NCI-H1048 (cell line): ENCODE measurements at regions not wholly inside any gene's neighbourhood (a gene's known extent, or its start where the extent isn't known, plus 50 kb on each side); places are given as distances from the start of the nearest gene placed in this dataset.

Source experiments
- DNase-seq: peaks from one replicate; lab custom pipeline; 2025; lab: John Stamatoyannopoulos, UW

DNA sequence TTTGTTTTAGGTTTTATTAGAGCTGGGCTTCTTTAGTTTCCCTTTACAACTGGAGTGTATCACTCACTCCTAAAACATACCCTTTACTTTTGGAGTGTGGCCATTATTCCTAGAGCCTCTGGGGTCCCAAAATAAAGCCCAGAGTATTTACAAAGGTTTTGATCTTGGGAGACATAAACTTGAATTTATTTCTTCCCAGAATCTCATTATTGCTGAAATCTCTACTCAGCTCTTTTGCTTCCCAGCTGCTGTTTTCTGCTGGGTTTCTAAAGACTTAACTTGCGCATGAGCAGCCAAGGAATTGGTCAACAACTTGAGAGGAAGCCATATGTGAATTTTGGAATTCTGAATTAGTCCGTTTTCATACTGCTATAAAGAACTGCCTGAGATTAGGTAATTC is 94.5 kb upstream of the NRSN1 start:
- no peak for DNase-seq

DNA sequence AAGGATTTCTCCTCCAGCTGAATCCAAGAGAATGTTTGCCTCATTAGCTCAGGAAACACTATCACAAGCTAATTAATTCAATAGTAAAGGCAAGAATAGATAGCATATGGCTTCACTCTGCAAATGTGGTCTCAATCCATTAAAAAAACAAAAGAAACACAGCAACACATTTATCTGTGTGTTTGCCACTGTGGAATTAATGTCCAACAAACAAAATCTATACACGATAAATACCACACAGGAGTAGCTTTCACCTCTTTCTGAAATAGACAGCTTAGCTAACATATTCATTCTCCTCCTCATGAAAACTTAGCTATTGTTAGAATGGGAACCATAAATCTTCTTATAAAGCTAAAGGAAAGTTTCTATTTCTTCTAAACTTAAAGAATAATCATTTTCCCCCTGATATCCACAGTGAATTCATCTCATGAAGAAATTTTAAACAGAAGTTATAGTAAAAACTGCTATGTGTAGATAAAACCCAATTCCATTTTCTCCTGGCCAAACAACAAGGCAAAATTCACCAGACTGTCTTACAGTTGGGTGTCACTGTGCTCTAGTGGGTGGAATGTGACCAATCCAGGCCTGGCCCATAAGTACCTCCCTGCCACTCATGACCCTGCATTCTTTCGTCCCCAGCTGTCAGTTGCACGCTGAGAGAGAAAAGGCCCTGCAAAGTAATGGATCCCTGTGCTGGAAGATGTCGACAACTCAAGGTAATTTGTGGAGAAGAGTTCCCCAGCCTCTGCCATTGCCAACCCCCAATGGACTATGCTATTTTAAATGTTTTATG is 92.9 kb upstream of the NRSN1 start:
- no peak for DNase-seq

DNA sequence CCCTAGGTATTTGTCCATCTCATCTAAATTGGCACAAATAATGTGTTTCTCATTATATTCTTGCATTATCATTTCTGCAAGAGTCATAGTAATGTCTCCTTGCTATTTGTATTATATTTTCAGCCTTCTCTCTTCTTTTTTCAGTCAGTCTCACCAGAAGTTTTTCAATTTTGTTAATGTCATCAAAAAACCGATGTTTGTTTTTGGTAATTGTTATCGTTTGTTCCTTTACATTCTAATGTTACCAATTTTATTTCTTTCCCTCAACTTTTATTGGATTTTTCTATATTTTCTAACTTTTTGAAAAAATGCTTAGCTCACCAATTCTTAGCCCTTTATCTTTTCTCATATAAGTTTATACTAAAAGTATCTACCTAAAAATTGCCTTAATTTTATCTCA is 82.2 kb upstream of the NRSN1 start:
- no peak for DNase-seq

DNA sequence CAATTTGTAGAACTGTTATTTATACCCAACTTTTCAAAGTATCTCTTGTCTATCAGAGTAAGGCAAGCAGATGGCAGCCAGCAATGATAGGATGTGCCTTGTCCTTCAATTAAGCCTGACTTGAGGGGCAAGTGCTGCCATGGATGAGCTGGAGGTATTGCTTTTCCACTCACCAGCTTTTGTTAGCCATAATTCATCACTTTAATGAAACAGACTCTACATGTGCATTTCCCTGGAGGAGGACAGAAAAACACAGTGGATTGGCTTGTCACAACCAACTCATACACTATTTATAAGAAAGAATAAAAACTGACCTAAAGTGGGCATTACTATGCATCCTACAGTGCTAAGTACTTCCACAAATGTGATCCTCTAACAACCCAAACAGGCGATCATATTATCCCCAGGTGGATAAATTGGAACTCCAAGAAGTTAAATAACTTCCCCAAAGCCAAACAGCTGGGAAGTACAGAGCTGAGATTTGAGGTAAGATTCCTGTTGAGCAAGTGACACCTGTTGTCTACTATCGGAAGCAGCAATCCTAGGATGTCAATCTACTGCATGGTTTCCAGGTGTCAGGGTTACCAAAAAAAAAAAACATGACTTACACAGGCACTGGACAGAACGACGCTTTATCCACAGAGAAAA is 73.9 kb upstream of the NRSN1 start:
- no peak for DNase-seq

DNA sequence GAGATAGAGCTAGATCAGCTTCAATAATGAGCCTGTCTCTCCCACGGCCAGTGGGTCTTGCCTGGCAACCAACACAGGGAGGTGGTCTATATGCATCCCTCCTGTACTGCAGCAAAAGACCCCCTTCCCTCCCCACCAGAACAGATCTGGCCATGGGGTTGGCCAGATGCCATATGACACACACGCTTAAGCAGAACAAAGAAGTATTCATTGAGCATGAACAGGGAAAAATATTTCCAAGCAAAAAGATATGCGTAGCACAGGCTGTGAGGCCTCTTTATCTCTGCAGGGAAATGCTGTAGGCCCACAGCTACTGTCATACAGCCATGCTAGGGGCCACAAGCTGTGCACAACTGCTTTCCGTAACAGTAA is 73.4 kb upstream of the NRSN1 start:
- DNase-seq: no peak

DNA sequence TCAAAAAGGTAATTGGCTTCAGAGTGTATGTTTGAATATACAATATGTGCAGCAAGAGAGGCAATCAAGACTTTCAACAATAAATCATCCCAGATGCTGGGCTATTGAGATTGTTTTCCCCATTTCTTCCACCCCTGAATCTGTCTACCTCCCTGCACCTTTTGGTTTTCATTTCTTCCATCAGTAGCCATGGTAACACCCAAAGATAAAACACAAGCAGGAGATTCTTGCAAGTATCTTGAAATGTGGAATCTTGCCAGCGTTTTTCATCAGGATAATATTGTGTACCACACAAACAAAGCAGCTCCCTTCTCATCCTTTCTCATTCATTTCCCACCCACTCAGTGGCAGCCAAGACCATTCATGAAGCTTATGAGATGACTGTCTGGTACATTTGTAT is 73.0 kb upstream of the NRSN1 start:
- no peak for DNase-seq

DNA sequence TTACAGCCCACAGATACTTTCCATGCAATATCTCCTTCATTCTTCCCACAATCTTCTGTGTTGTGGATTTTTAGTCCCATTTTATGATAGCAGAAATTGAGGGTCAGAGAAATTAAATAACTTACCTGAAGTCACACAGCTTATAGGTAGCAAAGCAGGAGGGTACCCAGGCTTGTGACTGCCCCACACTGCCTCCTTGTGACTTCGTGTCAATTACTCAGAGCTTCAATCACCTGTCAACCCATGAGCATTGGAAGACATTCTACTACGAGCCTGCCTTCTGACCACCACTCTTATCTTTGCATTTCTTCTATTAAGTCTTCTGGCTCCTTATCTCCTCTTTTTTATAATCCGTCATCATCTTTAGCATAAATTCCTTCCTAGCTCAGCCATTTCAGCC is 71.6 kb upstream of the NRSN1 start:
- DNase-seq: no peak

DNA sequence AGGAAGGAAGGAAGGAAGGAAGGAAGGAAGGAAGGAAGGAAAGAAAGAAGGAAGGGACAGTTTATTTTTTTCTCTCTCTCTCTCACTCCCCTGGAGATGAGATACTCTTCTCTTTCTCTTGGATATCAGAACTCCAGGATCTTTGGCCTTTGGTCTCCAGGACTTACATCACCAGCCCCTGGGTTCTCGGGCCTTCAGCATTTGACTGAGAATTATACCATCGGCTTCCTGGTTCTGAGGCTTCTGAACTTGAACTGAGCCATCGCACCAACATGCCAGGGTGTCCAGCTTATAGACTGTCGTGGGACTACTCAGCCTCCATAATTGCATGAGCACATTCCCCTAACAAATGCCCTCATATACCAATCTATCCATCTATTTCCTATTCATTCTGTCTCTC is 69.4 kb upstream of the NRSN1 start:
- DNase-seq: no peak

DNA sequence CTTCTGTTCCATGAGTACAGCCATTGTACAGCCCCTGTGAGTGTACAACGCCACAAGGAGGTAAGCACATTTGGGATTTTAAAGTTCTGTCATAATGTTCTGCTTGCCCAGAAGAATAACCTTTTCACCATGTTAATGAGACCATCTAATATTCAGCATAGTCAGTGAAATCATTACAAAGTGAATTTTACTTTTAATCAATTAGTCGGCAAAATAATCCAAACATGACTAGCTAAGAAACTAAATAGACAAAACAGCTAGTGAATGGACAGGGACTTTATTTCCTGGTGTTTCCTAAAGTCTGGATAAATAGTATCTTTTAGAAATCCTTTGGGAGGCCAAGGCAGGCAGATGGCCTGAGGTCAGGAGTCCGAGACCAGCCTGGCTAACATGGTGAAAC is 69.0 kb upstream of the NRSN1 start:
- DNase-seq: no peak

DNA sequence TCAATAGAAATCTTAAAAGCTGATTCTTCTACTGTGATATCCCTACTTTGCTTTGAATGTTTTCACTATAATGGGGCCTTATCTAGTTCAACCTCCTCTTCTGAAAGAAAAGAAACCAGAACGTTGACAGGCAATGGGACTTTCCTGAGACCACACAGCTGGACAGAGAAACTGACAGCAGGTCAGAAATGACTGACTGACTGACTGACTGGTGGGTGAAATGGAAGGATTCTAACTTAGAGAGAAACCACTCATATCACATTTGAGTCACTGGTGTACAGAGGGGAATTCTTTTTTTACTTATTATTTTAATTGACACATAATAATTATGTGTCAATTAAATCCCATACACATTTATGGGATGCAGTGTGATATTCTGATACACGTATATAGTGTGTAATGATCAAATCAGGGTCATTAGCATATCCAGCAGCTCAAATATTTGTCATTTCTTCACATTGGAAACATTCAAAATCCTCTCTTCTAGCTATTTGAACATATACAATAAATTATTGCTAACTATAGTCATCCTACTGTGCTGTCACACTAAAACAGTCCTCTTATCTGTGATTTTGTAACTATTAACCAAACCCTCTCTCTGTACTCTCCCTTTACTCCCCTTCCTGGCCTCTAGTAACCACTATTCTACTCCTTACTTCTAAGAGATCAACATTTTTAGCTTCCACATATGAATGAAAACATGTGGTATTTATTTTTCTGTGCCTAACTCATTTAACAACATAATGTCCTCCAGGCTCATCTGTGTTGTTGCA is 64.8 kb upstream of the NRSN1 start:
- no peak for DNase-seq

DNA sequence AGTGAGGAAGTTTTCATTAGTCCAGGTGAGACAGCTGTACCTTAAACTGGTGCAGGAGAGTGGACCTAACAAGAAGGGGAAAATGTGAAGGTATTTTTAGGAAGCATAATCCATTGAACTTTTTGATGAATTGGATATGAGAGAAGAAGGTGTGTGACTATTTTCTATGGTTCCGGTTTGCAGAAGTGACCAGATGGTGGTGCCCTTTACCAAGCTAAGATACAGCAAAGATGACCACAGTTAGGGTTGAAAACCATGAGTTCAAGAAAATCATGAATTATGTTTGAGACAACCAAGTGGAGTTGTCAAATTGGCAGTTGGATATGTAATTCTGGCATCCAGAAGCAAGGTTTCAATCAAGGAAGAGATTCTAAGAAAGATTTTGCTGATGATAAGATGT is 61.9 kb upstream of the NRSN1 start:
- no peak for DNase-seq

DNA sequence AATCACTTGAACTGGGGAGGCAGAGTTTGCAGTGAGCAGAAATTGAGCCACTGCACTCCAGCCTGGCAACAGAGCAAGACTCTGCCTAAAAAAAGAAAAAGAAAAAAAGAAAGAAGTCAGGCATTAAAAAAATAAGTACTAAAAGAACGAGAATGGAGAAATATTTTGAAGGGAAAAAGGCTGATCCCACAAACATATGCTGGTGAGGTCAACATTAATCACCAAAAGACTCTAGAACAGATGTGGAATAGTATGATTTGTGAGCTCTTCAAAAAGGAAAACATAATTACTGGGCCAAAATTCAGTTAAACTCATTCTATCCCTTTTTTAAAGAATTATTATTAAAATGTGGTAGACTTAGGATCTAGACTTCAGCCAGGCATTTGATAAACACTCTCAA is 61.2 kb upstream of the NRSN1 start:
- no peak for DNase-seq

DNA sequence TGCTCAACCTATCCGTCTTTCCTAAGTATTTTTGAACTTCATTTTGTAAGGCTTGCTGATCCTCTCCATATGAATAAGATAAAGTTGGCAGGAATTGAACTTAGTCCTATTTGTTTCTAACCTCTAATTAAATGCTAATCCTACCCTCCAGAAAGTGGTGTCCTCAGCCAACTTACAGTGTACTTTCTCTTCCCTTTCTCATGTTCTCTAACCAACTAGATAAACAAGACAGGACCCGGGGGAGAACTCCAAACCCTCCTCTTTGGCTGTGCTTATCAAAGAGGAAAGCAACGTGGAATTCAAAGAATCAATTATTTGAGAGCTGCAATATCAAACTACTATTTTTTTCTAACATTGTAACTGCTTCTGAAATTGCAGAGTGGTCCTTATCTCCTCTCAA is 56.5 kb upstream of the NRSN1 start:
- no peak for DNase-seq

DNA sequence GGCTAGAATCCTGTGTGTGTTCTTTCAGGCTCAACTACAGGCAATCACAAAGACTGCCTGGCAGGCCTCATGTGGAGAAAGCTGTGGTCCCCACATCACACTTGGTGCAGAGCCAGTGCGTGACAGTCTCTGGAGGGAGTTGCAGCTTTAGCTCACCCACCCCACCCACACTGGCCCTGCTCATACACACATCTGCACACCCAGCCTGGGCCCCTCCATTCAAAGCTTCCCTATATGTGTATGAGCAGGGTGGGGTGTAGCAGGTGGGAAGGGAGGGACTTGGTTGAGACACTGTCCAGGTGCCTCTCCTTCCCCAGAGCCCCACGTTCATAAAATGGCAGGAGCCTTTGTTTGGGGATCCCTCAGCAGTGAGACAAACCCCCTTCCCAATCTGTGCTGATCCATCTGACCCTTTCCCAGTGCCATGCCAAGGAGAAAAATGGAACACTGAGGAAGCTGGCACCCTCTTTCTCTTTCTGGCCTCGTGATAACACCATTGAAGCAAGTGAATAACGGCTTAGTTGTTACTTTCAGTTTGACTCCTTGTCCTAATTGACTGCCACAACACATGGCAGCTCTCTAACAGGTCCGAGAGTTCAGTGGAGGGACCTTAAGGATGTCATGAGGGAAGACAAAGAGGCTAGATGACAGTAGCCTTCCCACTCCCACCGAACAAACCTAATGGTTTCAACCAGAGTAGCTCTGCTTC is 53.8 kb upstream of the NRSN1 start:
- no peak for DNase-seq

DNA sequence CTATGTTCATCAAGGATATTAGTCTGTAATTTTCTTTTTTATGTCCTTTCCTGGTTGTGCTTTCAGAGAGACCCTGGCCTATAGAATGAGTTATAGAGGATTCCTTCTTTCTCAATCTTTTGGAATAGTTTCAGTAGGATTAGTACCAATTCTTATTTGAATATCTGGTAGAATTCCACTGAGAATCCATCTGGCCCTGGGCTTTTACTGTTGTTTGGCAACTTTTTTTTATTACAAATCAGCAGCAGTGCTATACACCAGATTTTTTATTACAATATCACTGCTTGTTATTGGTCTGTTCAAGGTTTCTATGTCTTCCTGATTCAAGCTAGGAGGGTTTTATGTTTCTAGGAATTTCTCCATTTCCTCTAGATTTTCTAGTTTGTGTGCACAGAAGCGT is 50.0 kb upstream of the NRSN1 start:
- no peak for DNase-seq
